ENCODE measurements at regions not wholly inside any gene's neighbourhood (a gene's known extent, or its start where the extent isn't known, plus 50 kb on each side); places are given as distances from the start of the nearest gene placed in this dataset.

- no peak for DNase-seq (ENCODE audit: low read depth in 3 of 3)
Observed at GRCh38 chr1:36687312-36687711, 204.6 kb upstream of the CSF3R start.

DNA sequence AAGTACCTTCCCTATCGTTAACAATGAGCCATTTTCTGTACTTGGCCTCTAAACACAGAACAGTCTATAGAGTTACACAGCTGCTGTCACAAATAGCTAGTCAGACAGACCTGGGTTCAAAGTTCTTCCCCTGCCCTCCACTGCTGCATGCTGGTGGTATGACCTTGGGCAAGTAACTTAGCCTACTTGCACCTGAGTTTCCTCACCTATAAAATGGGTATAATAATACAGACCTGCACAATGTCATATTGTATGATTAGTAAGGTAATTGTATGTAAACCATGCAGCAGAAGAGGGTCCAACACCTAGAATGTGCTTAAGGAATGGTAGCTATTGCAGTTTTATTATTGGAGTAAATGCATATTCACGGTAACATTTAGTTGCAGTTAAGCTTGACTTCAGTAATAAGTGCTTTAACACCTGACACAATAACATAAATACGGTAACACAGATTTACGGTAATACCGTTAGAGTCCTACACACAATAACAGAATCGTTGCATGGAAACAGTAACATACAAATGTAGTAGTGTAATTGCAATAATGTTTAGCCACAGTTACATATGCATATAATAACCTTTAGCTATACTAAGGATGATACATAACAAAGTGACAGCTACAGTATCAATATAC lies 193.3 kb upstream of the CSF3R start:
- DNase-seq (ENCODE audit: low read depth in 3 of 3): no peak

GRCh38 chr1:36675106-36675505 lies 192.4 kb upstream of the CSF3R start:
- no peak for DNase-seq (ENCODE audit: low read depth in 3 of 3)

DNA sequence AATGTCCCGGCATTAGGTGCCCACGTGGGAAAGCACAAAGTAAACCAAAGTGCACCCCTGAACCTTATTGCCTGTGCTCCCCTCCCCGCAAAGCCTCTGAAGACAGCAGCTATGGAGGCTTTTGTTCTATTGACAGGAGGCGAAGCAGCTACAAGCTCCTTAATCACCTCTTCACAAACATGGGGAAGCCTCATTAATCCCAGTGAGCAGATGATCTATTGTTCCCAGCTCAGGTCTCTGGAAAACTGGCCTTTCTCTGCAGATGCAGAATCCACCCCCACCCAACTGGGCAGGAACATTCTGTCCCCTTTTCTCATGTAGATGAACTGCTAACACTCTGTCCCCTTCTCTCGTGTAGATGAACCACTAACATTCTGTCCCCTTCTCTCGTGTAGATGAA lies 190.5 kb upstream of the CSF3R start:
- DNase-seq (ENCODE audit: low read depth in 3 of 3): no peak

GRCh38 chr1:36669262-36669661 lies 186.5 kb upstream of the CSF3R start:
- no peak for DNase-seq (ENCODE audit: low read depth in 3 of 3)

DNA sequence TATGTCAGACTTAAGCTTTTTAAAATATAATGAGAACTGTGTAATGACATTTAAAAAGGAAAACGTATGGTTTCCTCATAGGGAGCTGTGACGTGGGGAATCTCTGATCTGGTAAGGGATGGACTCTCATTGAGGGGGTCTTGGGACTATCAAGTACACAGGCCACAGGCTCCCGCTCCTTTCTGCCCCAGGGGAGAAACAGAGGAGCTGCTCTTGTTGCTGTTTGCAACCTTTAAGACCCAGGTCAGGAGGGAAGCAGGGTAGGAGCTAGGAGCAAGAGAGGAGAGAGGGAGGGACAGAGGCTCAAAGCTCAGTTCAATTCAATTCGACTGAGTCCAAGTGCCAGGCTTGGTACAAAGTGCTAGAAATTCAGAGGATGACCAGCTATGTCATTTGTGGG lies 185.1 kb upstream of the CSF3R start:
- DNase-seq (ENCODE audit: low read depth in 3 of 3): no peak

DNA sequence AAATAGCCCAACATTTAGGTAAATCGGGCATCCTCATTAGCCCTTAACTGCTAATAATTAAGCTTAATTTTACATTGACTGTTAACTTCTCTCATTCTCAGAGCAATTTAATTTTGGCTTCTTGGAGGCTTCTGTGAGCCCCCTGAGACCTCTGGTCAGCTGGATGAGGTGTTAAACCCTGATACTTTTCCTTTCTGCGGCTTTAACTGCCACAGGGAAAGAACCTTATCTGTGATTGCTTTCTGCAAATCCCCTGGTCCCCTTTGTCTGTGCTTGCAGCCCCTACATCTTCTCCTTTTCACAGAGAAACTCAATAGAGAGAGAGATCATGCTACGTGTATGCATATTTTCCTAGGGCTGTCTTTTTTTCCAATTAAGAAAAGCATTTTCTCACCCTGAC lies 184.5 kb upstream of the CSF3R start:
- no peak for DNase-seq (ENCODE audit: low read depth in 3 of 3)

DNA sequence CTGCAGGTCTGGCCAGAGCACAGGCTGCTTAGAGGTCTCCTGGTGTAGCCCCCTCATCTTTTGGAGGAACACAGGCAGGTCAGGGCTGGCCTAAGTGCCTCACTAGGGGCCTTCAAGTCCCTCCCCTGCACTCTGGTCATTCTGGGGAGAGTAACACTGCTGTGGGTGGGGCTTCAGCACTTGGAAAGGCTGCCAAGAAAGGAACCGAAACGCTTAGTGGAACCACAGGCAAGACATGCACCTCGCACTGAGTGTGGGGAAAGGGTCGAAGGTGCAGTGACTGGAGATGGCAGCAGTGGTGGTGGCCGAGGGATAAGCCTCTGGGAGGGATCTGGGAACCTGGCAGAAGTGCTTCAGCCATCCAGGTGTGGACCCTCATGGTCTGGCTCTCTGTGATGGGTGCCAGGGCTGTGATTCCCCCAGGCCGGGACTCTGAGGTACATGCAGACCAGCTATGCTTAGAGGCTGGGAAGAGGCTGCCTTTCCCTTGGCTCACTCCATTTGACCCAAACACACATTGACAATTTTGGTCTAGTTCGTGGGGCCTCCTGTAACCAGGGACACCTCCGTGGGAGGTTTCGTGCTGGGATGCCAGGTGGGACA lies 182.9 kb upstream of the CSF3R start:
- no peak for DNase-seq (ENCODE audit: low read depth in 3 of 3)

GRCh38 chr1:36664571-36665287 lies 182.0 kb upstream of the CSF3R start:
- DNase-seq (ENCODE audit: low read depth in 3 of 3): no peak

- no peak for DNase-seq (ENCODE audit: low read depth in 3 of 3)
Observed at GRCh38 chr1:36663772-36664430, 181.2 kb upstream of the CSF3R start.

- no peak for DNase-seq (ENCODE audit: low read depth in 3 of 3)
Observed at GRCh38 chr1:36658838-36659237, 176.1 kb upstream of the CSF3R start.

GRCh38 chr1:36657826-36658225 lies 175.1 kb upstream of the CSF3R start:
- no peak for DNase-seq (ENCODE audit: low read depth in 3 of 3)

GRCh38 chr1:36656838-36657237 lies 174.1 kb upstream of the CSF3R start:
- DNase-seq (ENCODE audit: low read depth in 3 of 3): no peak

GRCh38 chr1:36656271-36656670 lies 173.6 kb upstream of the CSF3R start:
- DNase-seq (ENCODE audit: low read depth in 3 of 3): no peak

DNA sequence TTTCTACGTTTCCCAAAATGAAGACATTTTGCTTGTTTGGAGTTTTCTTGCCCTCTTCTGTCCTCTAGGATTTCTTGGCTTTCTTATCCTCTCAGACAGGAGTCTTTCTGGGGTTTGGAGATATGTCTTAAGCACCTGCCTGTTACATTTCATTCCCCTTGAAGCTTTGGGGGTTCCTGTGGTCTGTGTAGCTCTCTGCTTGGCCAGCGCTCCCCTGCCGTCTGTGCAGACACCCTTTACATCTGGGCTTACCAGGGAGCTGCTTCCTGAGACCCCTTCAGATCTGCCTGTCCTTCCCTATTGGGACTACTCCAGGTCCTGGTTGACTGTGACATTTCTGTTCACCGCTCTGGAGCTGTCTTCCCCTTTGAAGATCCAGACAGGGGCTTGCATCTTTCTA lies 171.9 kb upstream of the CSF3R start:
- no peak for DNase-seq (ENCODE audit: low read depth in 3 of 3)

GRCh38 chr1:36653850-36654249 lies 171.1 kb upstream of the CSF3R start:
- no peak for DNase-seq (ENCODE audit: low read depth in 3 of 3)

DNA sequence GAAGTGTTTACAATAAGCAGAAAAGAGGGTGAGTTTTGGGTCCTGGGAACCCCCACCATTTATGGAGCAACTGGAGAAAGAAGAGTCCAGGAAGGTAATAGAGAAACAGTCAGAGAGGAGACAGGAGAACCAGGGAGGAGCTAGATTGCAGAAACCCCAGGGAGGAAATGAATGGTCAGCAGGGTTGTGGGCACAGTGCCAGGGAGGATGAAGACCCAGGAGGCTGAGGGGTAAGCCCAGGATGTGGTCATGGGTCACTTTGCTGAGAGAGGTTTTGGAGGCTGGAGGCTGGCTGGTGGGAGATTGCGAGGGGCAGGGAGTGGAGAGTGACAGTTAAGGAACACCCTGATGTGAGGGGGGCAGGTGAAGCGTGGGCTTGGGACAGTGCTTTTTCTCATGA lies 169.9 kb upstream of the CSF3R start:
- DNase-seq (ENCODE audit: low read depth in 3 of 3): no peak

DNA sequence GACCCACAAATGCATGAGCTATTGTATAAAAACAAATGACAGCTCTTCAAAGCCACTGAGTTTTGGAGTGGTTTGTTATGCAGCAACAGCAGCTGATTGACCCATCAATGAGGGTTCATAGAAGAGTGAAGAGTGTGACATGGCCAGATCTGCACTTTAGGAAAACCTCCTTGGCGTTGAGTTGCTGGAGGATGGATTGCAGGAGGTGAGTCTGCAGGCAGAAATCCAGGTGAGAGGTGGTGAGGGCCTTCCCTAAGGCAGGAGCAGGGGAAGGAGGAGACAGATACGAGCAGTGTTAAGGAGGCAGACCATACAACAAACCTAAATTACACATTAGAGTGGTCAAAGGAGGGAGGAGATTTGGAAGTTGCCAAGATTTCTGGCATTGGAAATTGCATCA lies 169.3 kb upstream of the CSF3R start:
- no peak for DNase-seq (ENCODE audit: low read depth in 3 of 3)

- no peak for DNase-seq (ENCODE audit: low read depth in 3 of 3)
Observed at GRCh38 chr1:36651176-36651910, 168.6 kb upstream of the CSF3R start.

GRCh38 chr1:36650200-36651065 lies 167.7 kb upstream of the CSF3R start:
- peak; percentile 43 to 52 (median 46) for DNase-seq (ENCODE audit: low read depth in 3 of 3)

DNA sequence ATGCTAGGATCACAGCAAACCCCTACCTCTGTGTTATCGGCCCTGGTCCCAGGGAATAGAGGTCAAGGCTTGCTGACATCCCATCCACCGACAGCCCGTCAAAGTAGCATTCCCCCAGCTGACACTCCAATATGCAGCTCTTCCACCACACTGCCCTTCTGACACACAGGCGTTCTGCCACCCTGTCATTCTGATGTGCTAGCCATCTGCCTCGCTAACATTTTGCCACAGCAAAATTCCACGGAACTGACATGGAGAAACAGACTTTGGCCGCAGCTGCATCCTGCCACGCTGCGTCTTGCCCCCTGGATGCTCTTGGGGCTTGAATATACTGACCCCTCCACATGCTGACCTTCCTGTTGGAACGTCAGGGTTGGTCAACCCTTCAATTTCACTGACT lies 163.2 kb upstream of the CSF3R start:
- no peak for DNase-seq (ENCODE audit: low read depth in 3 of 3)
